ENCODE measurements at regions not wholly inside any gene's neighbourhood (a gene's known extent, or its start where the extent isn't known, plus 50 kb on each side); places are given as distances from the start of the nearest gene placed in this dataset.
"Not testable (repeated sequence)": the region's sequence is repeated elsewhere in the genome, so short reads cannot be mapped to it uniquely, and the experiment has no call there.

DNA sequence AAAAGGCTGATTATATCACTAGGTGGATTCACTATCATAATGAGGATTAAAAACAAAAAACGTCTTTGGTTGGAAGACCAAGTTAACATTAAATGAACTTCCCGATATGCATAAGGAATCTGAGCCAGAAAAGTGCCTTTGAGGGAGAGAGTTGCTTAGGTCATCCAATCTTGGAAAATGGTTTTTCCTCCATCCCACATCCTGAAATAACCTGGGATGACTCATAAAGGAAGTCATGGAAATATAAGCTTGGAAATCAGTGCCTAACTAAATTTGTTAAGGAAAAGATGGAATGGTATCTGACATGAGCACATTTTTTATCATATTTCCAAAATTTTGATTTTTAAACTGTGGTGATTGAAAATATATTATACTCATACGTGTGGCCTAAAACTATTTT, 66.0 kb downstream of the KBTBD8 start:
- no peak for DNase-seq (ENCODE audit: low read depth)
- no peak overlapping the region for H3K4me3 ChIP-seq (ENCODE audit: low read depth, low read length)
- TF ChIP-seq, protein P1, sequence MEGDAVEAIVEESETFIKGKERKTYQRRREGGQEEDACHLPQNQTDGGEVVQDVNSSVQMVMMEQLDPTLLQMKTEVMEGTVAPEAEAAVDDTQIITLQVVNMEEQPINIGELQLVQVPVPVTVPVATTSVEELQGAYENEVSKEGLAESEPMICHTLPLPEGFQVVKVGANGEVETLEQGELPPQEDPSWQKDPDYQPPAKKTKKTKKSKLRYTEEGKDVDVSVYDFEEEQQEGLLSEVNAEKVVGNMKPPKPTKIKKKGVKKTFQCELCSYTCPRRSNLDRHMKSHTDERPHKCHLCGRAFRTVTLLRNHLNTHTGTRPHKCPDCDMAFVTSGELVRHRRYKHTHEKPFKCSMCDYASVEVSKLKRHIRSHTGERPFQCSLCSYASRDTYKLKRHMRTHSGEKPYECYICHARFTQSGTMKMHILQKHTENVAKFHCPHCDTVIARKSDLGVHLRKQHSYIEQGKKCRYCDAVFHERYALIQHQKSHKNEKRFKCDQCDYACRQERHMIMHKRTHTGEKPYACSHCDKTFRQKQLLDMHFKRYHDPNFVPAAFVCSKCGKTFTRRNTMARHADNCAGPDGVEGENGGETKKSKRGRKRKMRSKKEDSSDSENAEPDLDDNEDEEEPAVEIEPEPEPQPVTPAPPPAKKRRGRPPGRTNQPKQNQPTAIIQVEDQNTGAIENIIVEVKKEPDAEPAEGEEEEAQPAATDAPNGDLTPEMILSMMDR (IDR thresholded peaks at IDR 0.05; ENCODE audit: insufficient read depth, low read depth, low read length) = no peak

DNA sequence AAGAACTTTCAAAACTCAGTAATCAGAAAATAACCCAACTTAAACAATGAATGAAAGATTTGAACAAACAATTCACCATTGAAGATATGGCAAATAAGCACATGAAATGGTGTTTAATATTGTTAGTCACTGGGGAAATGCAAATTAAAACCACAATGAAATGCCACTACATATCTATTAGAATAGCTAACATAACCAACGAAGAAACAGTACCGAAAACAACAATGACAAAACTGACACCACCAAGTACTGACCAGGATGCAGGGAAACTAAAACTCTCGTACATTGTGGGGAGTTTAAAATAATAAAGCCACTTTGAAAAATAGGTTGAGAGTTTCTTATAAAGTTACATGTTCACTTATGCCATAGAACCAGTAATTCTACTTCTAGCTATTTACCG, 69.1 kb downstream of the KBTBD8 start:
- TF ChIP-seq, protein P1 (IDR thresholded peaks at IDR 0.05; ENCODE audit: insufficient read depth, low read depth, low read length) = no peak
- H3K4me3 ChIP-seq (ENCODE audit: low read depth, low read length) = no peak overlapping the region
- no peak for DNase-seq (ENCODE audit: low read depth)

DNA sequence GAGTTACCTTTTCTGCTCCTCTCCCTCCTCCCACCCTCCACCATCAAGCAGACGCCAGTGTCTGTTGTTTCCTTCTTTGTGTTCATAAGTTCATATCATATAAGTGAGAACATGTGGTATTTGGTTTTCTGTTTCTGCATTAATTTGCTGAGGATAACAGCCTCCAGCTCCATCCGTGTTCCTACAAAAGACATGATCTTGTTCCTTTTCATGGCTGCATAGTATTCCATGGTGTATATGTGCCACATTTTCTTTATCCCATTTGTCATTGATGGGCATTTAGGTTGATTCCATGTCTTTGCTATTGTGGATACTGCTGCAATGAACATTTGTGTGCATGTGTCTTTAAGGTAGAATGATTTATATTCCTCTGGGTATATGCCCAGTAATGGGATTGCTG, 74.5 kb downstream of the KBTBD8 start:
- DNase-seq (ENCODE audit: low read depth); H3K4me3 ChIP-seq (ENCODE audit: low read depth, low read length): not testable (repeated sequence)

DNA sequence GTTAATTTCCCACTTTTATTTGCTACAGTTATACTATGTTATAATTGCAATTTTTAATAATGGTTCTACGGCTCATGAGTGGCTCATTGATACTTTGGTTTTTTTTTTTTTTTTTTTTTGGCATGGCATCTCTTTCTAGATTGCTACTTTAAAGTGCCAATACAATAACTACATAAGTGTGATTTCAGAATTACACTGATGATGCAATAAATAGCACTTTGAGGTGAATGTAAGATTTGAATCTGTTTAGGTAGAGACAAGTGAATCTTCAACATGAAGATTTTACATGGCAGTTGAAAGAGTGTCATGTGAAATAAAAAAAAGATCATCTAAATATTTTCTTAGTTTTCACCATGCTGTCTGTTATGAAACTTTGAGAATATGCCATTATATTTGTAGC, 75.7 kb downstream of the KBTBD8 start:
- TF ChIP-seq, protein P1 (IDR thresholded peaks at IDR 0.05; ENCODE audit: insufficient read depth, low read depth, low read length) = no peak
- no peak overlapping the region for H3K4me3 ChIP-seq (ENCODE audit: low read depth, low read length)
- DNase-seq (ENCODE audit: low read depth) = no peak

DNA sequence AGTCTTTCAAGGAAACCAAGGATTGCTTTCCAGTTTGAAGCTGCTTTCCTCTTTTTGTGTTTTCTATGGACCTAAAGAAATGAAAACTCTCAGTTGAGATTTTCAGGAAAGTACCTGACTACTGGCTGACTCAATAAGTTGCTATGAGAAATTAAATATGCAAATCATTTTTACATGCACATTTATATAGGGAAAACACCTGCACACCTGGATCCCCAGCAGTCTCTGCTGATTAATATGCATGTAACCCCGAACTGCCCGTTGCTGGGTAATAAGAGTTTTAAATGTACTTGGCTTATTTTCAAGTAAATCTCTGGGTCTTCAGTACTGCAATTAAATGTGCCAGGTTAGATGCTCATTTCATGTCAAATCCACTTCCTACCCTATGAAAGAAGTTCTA, 77.2 kb downstream of the KBTBD8 start:
- no peak for DNase-seq (ENCODE audit: low read depth)

DNA sequence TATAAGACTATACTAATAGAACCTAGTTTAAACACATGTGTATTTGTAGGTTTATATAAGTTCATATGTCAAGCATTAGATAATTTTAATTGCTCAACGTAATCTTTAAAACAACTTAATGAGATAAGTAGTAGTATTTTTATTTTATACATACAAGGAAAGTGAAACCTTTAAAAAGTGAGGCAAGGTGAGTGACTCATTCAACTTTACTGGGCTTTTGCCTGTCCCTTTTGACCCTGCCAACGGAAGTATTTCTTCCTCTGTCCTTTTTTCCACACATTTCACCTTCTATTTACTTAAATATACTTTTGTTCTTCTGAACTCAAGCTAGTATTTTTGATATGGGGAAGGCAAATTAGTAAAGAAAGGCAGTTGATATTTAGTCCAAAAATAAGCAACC, 78.5 kb downstream of the KBTBD8 start:
- TF ChIP-seq, protein P1 (IDR thresholded peaks at IDR 0.05; ENCODE audit: insufficient read depth, low read depth, low read length) = no peak
- H3K4me3 ChIP-seq (ENCODE audit: low read depth, low read length) = no peak overlapping the region
- DNase-seq (ENCODE audit: low read depth) = peak; percentile 41

More for the DNA sequence above, 77.2 kb downstream of the KBTBD8 start:
- TF ChIP-seq, protein P1 (IDR thresholded peaks at IDR 0.05; ENCODE audit: insufficient read depth, low read depth, low read length) = no peak
- no peak overlapping the region for H3K4me3 ChIP-seq (ENCODE audit: low read depth, low read length)

DNA sequence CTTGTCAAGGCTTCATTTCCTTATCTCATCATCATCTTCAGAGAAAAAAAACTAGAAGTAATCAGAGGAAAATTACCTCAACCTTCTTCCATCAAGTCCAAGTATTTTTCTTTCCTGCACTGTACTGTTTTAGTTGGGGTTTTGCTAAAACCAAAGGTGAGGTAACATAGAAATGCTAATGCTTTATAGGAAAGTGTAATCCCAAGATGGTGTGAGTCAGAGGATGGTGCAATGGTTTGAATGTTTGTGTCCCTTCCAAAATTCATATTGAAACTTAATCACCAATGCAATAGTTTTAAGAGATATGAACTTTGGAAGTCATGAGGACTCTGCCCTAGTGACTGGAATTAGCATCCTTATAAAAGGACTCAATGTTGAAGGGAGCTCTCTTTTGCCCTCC, 79.5 kb downstream of the KBTBD8 start:
- TF ChIP-seq, protein P1 (IDR thresholded peaks at IDR 0.05; ENCODE audit: insufficient read depth, low read depth, low read length) = no peak
- DNase-seq (ENCODE audit: low read depth) = peak; percentile 45
- no peak overlapping the region for H3K4me3 ChIP-seq (ENCODE audit: low read depth, low read length)
